ENCODE measurements at regions not wholly inside any gene's neighbourhood (a gene's known extent, or its start where the extent isn't known, plus 50 kb on each side); places are given as distances from the start of the nearest gene placed in this dataset.

GRCh38 chr5:123960526-123960925 is 448.5 kb downstream of the CSNK1G3 start:
- no peak for TF ChIP-seq GATA2 (IDR thresholded peaks at IDR 0.05; ENCODE audit: low read depth, low read length)
- no peak for TF ChIP-seq GATA3 (IDR thresholded peaks at IDR 0.05; ENCODE audit: low read depth, low read length)

- TF ChIP-seq GATA2 (IDR thresholded peaks at IDR 0.05; ENCODE audit: low read depth, low read length) (no peak), GATA3 (IDR thresholded peaks at IDR 0.05; ENCODE audit: low read depth, low read length) (no peak)
Observed at GRCh38 chr5:123951582-123951977, 439.6 kb downstream of the CSNK1G3 start.

- no peak for TF ChIP-seq GATA2 (IDR thresholded peaks at IDR 0.05; ENCODE audit: low read depth, low read length)
- TF ChIP-seq GATA3 (IDR thresholded peaks at IDR 0.05; ENCODE audit: low read depth, low read length): no peak
Observed at GRCh38 chr5:123950701-123951581, 439.0 kb downstream of the CSNK1G3 start.

GRCh38 chr5:123949807-123950340 is 437.9 kb downstream of the CSNK1G3 start:
- TF ChIP-seq GATA2 (IDR thresholded peaks at IDR 0.05; ENCODE audit: low read depth, low read length): no peak
- TF ChIP-seq GATA3 (IDR thresholded peaks at IDR 0.05; ENCODE audit: low read depth, low read length): no peak

- TF ChIP-seq GATA2 (IDR thresholded peaks at IDR 0.05; ENCODE audit: low read depth, low read length) (no peak), GATA3 (IDR thresholded peaks at IDR 0.05; ENCODE audit: low read depth, low read length) (no peak)
Observed at GRCh38 chr5:123949043-123949804, 437.2 kb downstream of the CSNK1G3 start.

GRCh38 chr5:123947797-123948196 is 435.8 kb downstream of the CSNK1G3 start:
- TF ChIP-seq GATA2 (IDR thresholded peaks at IDR 0.05; ENCODE audit: low read depth, low read length) (no peak), GATA3 (IDR thresholded peaks at IDR 0.05; ENCODE audit: low read depth, low read length) (peak; percentile 42; the same call in 1 of the 2 replicates)

- TF ChIP-seq GATA3 (IDR thresholded peaks at IDR 0.05; ENCODE audit: low read depth, low read length) (no peak), GATA2 (IDR thresholded peaks at IDR 0.05; ENCODE audit: low read depth, low read length) (no peak)
Observed at GRCh38 chr5:123945548-123945947, 433.6 kb downstream of the CSNK1G3 start.

GRCh38 chr5:123943151-123943550 is 431.2 kb downstream of the CSNK1G3 start:
- TF ChIP-seq GATA3 (IDR thresholded peaks at IDR 0.05; ENCODE audit: low read depth, low read length) (no peak), GATA2 (IDR thresholded peaks at IDR 0.05; ENCODE audit: low read depth, low read length) (no peak)

- TF ChIP-seq GATA2 (IDR thresholded peaks at IDR 0.05; ENCODE audit: low read depth, low read length) (no peak), GATA3 (IDR thresholded peaks at IDR 0.05; ENCODE audit: low read depth, low read length) (no peak)
Observed at GRCh38 chr5:123940416-123940815, 428.4 kb downstream of the CSNK1G3 start.

GRCh38 chr5:123937230-123937629 is 425.3 kb downstream of the CSNK1G3 start:
- TF ChIP-seq GATA3 (IDR thresholded peaks at IDR 0.05; ENCODE audit: low read depth, low read length): no peak
- TF ChIP-seq GATA2 (IDR thresholded peaks at IDR 0.05; ENCODE audit: low read depth, low read length): no peak

GRCh38 chr5:123936548-123936947 is 424.6 kb downstream of the CSNK1G3 start:
- TF ChIP-seq GATA3 (IDR thresholded peaks at IDR 0.05; ENCODE audit: low read depth, low read length): no peak
- TF ChIP-seq GATA2 (IDR thresholded peaks at IDR 0.05; ENCODE audit: low read depth, low read length): no peak

- TF ChIP-seq GATA2 (IDR thresholded peaks at IDR 0.05; ENCODE audit: low read depth, low read length) (no peak), GATA3 (IDR thresholded peaks at IDR 0.05; ENCODE audit: low read depth, low read length) (no peak)
Observed at GRCh38 chr5:123929055-123929474, 417.1 kb downstream of the CSNK1G3 start.

GRCh38 chr5:123928401-123928800 is 416.4 kb downstream of the CSNK1G3 start:
- TF ChIP-seq GATA3 (IDR thresholded peaks at IDR 0.05; ENCODE audit: low read depth, low read length) (no peak), GATA2 (IDR thresholded peaks at IDR 0.05; ENCODE audit: low read depth, low read length) (no peak)

GRCh38 chr5:123921193-123921592 is 409.2 kb downstream of the CSNK1G3 start:
- TF ChIP-seq GATA3 (IDR thresholded peaks at IDR 0.05; ENCODE audit: low read depth, low read length) (no peak), GATA2 (IDR thresholded peaks at IDR 0.05; ENCODE audit: low read depth, low read length) (no peak)

All from SH-SY5Y (cell line).